Renal cortical epithelial cell (primary cell): ENCODE measurements at regions not wholly inside any gene's neighbourhood (a gene's known extent, or its start where the extent isn't known, plus 50 kb on each side); places are given as distances from the start of the nearest gene placed in this dataset.
A peak's percentile ranks its signal among the peaks of the same experiment; 100 is the strongest.

ENCODE experiments used
- DNase-seq: peaks from one replicate; pipeline ENCODE4 v3.0.0-alpha.2; 2011; ENCODE audit warnings: low read depth

GRCh38 chr10:83577421-83577820 is 561.9 kb upstream of the GHITM start:
- no peak for DNase-seq

DNA sequence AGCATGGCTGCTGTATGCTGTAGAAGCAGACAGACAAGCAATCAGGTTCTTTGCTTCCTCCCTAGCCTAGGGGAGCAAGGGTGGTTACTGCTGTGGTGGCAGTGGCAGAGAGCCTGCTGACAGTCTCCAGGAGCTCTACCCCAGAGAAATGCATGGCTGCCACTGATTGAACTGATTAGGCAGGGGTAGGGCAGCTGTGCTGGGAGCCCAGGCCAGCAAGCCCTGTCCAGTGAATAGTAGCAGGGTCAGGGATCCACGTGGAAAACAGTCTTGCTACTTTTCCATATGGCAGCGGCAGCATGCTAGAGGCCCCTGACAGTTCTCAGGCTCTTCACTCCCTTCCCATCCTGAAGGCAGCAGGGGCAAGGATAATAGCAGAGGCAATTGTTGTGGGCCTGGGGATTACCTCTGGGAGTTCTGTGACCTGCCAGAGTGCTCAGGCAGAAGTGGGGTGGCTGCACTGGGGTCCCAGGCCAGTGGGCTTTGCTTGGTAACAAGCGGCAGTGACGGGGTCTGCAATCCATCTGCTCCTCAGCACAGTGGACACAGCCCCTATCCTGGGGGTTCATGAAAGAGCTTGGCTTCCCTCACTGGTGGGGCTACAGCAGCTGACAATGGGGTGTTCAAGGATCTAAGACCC is 558.8 kb upstream of the GHITM start:
- no peak for DNase-seq

DNA sequence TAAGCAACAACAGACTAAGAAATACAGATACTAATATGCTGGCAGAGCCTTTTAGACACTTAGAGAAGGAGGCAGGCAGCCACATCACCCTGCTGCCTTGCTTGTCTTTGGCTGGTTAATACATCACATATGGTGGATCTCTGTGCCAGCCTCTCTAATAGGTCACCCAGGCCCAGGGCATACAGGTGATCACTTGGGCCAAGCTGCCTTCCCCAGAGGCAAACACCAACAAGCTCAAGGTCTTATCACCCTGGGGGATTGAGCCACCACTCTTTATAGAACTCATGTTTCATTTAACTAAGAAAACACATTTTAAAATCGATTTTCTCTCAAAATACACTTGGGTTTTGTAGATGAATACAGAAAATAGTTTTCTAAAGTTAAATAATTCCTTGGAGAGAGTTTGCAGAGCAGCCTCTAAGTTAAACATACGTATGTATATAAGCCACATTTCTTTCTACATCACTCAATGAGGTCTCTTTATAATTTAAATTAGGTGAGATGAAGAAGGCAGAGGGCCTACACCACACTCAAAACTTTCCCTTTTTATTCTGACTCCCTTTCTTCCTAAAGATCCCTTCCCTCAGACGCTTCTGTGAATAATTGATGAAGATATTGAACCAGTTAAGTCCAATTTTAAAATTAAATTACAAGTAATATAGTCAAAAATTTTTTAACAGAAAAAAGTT is 556.8 kb upstream of the GHITM start:
- no peak for DNase-seq

GRCh38 chr10:83585686-83586085 is 553.6 kb upstream of the GHITM start:
- DNase-seq, result no peak

DNA sequence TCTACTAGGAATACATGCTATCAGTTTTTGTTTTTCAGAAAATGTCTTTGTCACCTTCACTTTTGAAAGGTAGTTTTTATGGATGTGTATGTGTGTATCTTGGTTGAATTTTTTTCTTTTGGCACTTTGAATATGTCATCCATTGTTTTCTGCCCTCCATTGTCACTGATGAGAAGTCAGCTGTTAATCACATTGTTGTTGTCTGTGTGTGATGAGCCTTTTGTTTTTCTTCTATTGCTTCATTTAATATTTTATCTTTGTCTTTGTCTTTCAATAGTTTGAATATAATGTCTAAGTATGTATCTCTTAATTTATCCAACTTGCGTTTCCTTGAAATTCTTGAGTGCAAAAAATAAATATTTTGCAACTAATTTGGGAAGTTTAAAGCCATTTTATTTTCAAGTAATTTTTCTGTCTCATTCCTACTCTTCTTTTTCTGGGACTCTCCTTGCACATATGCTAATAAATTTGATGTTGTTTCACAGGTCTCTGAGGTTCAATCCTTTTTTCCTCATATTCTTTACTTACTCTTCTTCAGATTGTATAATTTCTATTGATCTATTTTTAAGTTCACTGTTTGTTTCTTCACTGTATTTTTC is 546.9 kb upstream of the GHITM start:
- no peak for DNase-seq

DNA sequence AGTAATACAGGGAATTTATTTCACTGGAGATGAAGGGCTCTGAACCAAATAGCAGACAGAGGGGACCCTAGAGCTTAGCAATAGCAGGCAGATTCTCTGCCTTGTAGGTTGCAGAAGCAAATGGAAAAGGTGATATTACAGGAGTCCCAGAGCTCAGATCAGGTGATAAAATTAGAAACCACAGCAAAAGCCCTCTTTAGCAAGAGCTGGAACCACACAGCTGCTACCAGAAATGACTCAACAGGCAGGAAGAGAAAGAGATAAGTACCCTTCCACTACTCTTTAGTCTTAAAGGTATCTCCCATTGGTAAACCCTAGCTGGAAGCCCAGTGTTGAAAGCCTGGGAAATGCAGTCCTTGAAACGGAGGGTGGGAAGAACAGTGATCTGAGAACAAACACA is 535.6 kb upstream of the GHITM start:
- DNase-seq, result peak; percentile 0

DNA sequence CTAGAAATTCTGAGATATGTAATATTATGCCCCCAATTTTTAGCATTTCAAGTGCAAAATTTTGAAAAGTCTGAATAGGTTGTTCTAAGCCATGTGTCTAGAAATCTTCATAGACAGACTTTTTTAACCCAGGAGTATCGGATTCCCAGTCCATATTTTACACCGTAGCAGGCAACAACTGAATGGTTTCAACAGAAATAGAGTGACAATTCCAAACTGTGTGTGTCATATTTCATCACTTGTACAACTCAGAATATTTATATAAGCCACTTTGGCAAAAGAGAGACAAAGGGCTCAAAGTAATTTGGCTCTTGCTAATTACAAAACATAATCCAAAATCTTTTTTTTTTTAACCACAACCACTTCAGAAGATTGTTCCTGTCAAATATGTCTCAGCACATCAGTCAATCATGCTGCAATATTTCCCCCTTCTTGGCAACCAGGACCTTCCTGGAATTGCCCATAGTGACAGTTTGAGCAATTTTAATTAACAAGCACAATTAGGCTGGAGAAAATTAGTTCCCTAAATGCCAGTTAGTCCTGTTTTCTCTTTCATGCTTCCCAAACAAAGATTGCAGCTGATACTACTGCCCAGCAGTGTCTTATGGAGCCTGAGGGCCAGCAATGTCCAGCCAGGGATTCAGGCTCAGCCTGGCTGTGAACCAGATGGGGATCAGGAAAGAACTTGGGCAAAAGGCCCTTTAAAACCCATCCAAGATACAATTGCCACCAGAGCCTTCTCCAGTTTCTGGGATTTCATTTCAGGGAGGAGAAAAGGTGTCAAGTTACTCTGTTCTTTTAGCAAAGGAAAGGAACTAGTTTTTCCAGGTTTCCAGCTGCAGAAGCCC is 533.3 kb upstream of the GHITM start:
- no peak for DNase-seq

GRCh38 chr10:83607959-83608745 is 531.2 kb upstream of the GHITM start:
- no peak for DNase-seq

DNA sequence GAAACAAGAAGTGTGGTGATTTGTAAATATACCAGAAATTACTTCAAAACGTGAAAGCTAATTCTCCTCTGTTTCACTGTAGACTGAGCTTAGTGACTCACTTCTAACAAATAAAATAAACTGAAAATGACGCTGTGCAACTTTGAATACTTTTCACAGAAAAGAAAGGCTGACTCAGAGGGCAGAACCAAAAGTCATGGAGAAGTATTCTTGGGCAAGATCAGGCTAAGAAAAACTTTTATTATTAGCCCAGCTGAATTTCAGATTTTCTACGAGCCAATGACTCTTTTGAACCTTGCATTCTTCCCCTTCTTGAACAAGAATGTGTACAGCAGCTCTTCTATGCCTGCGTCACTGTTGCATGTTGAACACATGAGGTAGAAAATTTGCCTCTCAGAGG is 527.3 kb upstream of the GHITM start:
- DNase-seq, result no peak

DNA sequence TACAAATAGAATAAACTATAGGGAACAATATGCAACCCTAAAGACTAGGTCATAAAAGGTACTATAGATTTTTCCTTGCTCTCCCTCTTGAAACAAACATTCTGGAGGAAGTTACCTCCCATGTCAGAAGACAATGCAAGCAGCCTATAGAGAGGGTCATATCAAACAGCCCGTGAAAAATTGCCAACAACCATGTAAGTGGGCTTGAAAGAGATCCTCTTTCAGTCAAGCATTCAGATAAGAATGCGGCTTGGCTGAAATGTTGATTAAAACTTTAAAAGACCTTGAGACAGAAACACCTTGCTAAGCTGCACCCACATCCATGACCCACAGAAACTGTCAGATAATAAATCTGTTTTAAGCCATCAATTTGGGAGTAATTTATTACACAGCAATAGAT is 526.6 kb upstream of the GHITM start:
- no peak for DNase-seq

DNA sequence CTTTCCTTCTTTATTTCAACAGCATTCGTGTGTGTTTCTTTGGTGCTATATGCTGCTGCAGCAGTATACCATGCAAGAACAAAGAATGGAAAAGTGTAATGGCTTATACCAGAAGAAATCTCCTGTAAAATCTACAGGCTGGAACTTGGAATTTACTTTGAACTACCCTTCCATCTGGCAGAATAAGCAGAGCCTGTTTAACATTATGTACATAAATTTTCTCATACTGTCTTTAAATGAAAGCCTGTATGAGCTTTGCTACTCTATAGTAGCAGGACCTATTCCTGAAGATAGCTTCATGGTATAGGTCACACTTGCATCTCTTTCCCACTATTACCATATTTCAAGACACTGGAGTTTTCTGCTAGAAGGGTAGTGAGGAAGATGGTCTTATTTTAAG is 522.1 kb upstream of the GHITM start:
- no peak for DNase-seq

GRCh38 chr10:83617692-83618545 is 521.4 kb upstream of the GHITM start:
- no peak for DNase-seq

GRCh38 chr10:83625831-83626360 is 513.4 kb upstream of the GHITM start:
- no peak for DNase-seq

DNA sequence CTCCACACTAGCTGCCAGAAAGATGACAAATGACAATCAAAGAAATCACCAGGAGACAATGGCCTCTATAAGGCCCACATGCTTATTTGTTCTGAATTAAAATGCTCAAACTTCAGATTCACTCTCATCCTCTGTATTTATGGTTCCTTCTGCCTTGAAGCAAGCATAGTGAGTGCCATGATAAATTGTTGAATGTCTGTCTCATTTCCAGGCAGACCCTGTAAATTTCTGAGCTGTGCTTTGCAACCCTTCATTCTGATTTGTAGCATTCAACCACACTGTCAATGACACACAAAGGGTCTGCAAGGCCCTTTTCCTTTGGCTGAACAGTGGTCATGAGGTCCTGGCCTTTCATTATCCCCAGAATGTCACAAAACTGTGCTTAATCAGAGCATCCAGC is 506.6 kb upstream of the GHITM start:
- DNase-seq, result no peak

DNA sequence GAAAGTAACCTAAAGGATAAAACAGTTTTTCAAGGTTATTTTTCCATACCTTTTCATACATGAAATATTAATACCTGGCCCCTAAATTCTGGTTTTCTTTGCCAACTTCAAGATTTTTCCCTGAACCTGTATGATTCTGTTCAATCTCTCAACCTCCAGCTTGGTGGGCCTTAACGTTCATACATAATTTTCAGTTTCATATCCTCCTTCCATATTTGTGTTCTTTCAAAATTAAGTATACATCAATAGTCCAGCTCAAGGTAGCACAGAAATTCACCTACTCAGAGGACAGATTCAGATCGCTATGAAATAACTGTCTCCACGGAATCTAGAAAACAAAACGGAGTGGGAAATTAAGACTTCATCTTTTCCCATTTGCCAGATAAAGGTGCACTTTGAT is 505.8 kb upstream of the GHITM start:
- DNase-seq, result no peak

- DNase-seq, result no peak
Observed at GRCh38 chr10:83636826-83637225, 502.5 kb upstream of the GHITM start.

DNA sequence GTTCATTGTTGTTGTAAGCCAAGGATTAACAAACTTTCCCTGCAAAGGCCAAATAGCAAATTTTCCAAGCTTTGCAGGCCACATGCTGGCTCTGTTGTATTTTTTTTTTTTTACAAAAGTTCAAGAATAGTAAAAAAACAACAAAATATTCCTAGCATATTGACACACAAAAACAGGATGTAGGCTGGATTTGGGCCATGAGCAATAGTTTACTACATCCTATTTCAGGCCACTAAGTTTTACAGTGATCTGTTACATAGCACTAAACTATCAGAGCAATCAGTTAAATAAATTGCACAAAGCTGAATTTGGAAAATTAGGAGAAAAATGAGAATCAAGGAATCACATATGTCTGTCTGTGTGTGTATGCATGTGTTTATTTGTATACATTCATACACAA is 491.8 kb upstream of the GHITM start:
- no peak for DNase-seq

DNA sequence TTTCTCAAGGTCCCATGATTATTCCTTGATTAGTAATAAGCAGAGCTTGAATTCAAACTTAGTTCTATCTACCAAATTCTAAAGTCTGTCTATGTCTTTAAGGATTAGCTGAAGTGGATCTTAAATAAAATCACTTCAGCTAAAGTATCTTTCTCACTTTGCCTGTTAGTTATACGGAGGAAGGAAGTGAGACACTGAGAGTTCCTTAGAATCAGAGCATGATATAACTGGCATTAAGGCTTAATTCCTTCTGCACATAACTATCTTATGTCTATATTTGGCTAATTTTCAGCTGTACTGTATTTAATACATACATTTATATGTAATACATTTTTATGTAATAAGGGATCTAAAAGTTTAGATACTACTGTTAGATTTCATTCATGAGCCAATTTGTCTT is 491.1 kb upstream of the GHITM start:
- DNase-seq, result no peak

GRCh38 chr10:83649471-83649870 is 489.8 kb upstream of the GHITM start:
- DNase-seq, result no peak

- no peak for DNase-seq
Observed at GRCh38 chr10:83654689-83655088, 484.6 kb upstream of the GHITM start.

GRCh38 chr10:83656924-83657323 is 482.4 kb upstream of the GHITM start:
- DNase-seq, result no peak
